ENCODE measurements at regions not wholly inside any gene's neighbourhood (a gene's known extent, or its start where the extent isn't known, plus 50 kb on each side); places are given as distances from the start of the nearest gene placed in this dataset.

DNA sequence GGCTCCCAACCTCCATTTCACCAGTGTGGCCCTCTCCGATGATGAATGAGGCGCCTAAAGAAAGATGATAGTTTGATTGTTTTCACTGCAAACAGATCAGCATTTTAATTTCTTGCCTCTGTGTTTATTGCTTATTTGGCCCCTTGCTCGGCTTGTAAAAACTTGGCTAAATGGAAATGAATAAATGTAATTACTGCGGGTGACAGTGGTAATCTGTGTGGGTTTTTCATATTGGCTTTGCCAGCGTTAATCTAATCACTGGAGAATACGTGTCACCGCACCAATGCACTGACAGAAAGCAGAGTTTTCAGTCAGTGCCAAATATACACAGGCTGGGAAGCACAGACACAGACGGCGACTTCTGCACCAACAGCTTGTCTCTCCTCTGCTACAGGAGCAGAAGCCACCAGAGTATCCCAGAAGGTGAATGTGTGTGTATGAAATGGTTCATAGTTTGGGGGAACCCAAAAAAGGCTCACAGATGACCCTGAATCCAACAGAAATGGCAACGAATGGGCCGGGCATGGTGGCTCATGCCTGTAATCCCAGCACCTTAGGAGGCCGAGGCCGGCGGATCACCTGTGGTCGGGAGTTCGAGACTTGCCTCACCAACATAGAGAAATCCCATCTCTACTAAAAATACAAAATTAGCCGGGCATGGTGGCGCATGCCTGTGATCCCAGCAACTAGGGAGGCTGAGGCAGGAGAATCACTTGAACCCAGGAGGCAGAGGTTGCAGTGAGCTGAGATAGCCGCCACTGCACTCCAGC lies 534.0 kb downstream of the PKHD1 start:
- TF ChIP-seq, protein P1, sequence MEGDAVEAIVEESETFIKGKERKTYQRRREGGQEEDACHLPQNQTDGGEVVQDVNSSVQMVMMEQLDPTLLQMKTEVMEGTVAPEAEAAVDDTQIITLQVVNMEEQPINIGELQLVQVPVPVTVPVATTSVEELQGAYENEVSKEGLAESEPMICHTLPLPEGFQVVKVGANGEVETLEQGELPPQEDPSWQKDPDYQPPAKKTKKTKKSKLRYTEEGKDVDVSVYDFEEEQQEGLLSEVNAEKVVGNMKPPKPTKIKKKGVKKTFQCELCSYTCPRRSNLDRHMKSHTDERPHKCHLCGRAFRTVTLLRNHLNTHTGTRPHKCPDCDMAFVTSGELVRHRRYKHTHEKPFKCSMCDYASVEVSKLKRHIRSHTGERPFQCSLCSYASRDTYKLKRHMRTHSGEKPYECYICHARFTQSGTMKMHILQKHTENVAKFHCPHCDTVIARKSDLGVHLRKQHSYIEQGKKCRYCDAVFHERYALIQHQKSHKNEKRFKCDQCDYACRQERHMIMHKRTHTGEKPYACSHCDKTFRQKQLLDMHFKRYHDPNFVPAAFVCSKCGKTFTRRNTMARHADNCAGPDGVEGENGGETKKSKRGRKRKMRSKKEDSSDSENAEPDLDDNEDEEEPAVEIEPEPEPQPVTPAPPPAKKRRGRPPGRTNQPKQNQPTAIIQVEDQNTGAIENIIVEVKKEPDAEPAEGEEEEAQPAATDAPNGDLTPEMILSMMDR (conservative IDR thresholded peaks at IDR 0.05): no peak
- TF ChIP-seq EZH2 (IDR thresholded peaks at IDR 0.05; ENCODE audit: low read depth): no peak
